HCT116 (cell line): ENCODE measurements at regions not wholly inside any gene's neighbourhood (a gene's known extent, or its start where the extent isn't known, plus 50 kb on each side); places are given as distances from the start of the nearest gene placed in this dataset.

Experiments used
- ATAC-seq: fragments of 200-7000 bp; cut with Tn5 transposase; 2 replicates; pipeline ENCODE4 v1.9.1; 2020; ENCODE audit warnings: mild to moderate bottlenecking, moderate library complexity
- BruUV-seq: library from RNA; stranded (reverse); fragments of 400-500 nt; replicated peaks from 2 replicates; lab custom pipeline; 2021; lab: Mats Ljungman, UMichigan
- CTCF ChIA-PET: fragments of 300-600 bp; sonication (Branson Sonifier 250); formaldehyde crosslinking; loops from one replicate; lab custom pipeline; 2021; ENCODE audit warnings: antibody characterized with exemption; lab: Charles Lee
- POLR2A ChIA-PET: fragments of 300-600, 350-600 bp; sonication (Branson Sonifier 250); formaldehyde crosslinking; loops from one replicate; lab custom pipeline; 2021; ENCODE audit warnings: antibody characterized with exemption; lab: Charles Lee
- RAD21 ChIA-PET, 2 experiments: fragments of 300-600 bp; sonication (Branson Sonifier 250); formaldehyde crosslinking; loops; one replicate each; lab custom pipeline; 2023; ENCODE audit warnings: low total read pairs in 2 of 2; ENCODE audit not compliant: uncharacterized antibody in 2 of 2, unreplicated experiment in 2 of 2, low non-redundant PET in 1 of 2; lab: Charles Lee
- DNase-seq: peaks from one replicate; pipeline ENCODE4 v3.0.0-alpha.2; 2010; ENCODE audit warnings: low read depth, low spot score
- H2AFZ ChIP-seq: fragments of 200-600 bp; shearing (Covaris generic), sonication (generic); 2 replicates; pipeline ENCODE4 v1.6.1; 2017; ENCODE audit warnings: low read depth, mixed run types, mixed read lengths, antibody characterized with exemption, low read length; ENCODE audit not compliant: poor library complexity, severe bottlenecking
- H3K27ac ChIP-seq: 2 replicates; pipeline ENCODE4 v1.5.1; 2012; ENCODE audit warnings: low read depth, low read length
- H3K27me3 ChIP-seq: fragments of 200-600 bp; sonication (generic); 2 replicates; pipeline ENCODE4 v1.6.1; 2016; ENCODE audit warnings: mixed run types, low read length, mixed read lengths; ENCODE audit not compliant: insufficient read depth
- H3K36me3 ChIP-seq, 2 experiments: fragments of 200-500 bp in 1 of 2; fragments of 200-600 bp in 1 of 2; sonication (Bioruptor generic) in 1 of 2; sonication (generic) in 1 of 2; 2 replicates each; pipeline versions ENCODE4 v1.5.1 to v1.6.1; 2014 to 2016; ENCODE audit warnings: low read length in 2 of 2, inconsistent platforms in 1 of 2, mixed read lengths in 1 of 2, mixed run types in 1 of 2; ENCODE audit not compliant: insufficient read depth in 2 of 2, control insufficient read depth in 1 of 2
- H3K4me1 ChIP-seq, 2 experiments: fragments of 200-600 bp in 1 of 2; sonication (generic) in 1 of 2; 2 replicates each; pipeline versions ENCODE4 v1.5.1 to v1.6.1; 2012 to 2017; ENCODE audit warnings: low read length in 2 of 2, inconsistent platforms in 1 of 2, mild to moderate bottlenecking in 1 of 2, mixed read lengths in 1 of 2, mixed run types in 1 of 2, moderate library complexity in 1 of 2; ENCODE audit not compliant: insufficient read depth in 2 of 2, control insufficient read depth in 1 of 2
- H3K4me2 ChIP-seq: fragments of 200-600 bp; sonication (generic); 2 replicates; pipeline ENCODE4 v1.6.1; 2017; ENCODE audit warnings: mixed run types, low read length, mixed read lengths
- H3K4me3 ChIP-seq, 2 experiments: fragments of 200-600 bp in 1 of 2; sonication (generic) in 1 of 2; replicated peaks in 1 of 2; 2 replicates each; pipeline ENCODE4 v1.5.1; 2011 to 2016; ENCODE audit warnings: low read length in 2 of 2, control low read depth in 1 of 2, low read depth in 1 of 2, mild to moderate bottlenecking in 1 of 2, mixed read lengths in 1 of 2, mixed run types in 1 of 2
- H3K79me2 ChIP-seq: fragments of 200-600 bp; sonication (generic); 2 replicates; pipeline ENCODE4 v1.6.1; 2017; ENCODE audit warnings: mild to moderate bottlenecking, mixed run types, low read length, moderate library complexity, mixed read lengths; ENCODE audit not compliant: insufficient read depth
- H3K9ac ChIP-seq: fragments of 200-600 bp; sonication (generic); 2 replicates; pipeline ENCODE4 v1.6.1; 2016; ENCODE audit warnings: low read length, mixed read lengths
- H3K9me2 ChIP-seq: fragments of 200-600 bp; sonication (generic), shearing (Covaris generic); 2 replicates; pipeline ENCODE4 v1.6.1; 2017; ENCODE audit warnings: mixed run types, mild to moderate bottlenecking, moderate library complexity; ENCODE audit not compliant: insufficient read depth
- H3K9me3 ChIP-seq, 2 experiments: fragments of 200-500 bp in 1 of 2; fragments of 200-600 bp in 1 of 2; sonication (Bioruptor generic) in 1 of 2; sonication (generic) in 1 of 2; 2 replicates each; pipeline ENCODE4 v1.6.1; 2014 to 2017; ENCODE audit warnings: low read length in 2 of 2, mixed read lengths in 2 of 2, inconsistent platforms in 1 of 2, low read depth in 1 of 2, mild to moderate bottlenecking in 1 of 2, mixed run types in 1 of 2, moderate library complexity in 1 of 2; ENCODE audit not compliant: control insufficient read depth in 1 of 2, insufficient read depth in 1 of 2
- H4K20me1 ChIP-seq: fragments of 200-600 bp; sonication (generic), shearing (Covaris generic); 2 replicates; pipeline ENCODE4 v1.6.1; 2017; ENCODE audit warnings: mixed run types, mild to moderate bottlenecking, moderate library complexity; ENCODE audit not compliant: insufficient read depth
- EGR1 ChIP-seq: IDR thresholded peaks from 2 replicates; pipeline ENCODE4 v1.6.1; 2012; ENCODE audit warnings: low read depth
- ELF1 ChIP-seq: IDR thresholded peaks from 2 replicates; pipeline ENCODE4 v1.6.1; 2012; ENCODE audit warnings: low read depth, borderline replicate concordance
- EZH2phosphoT487 ChIP-seq: fragments of 200-600 bp; IDR thresholded peaks from 2 replicates; pipeline ENCODE4 v1.6.1; 2018; ENCODE audit warnings: antibody characterized with exemption, borderline replicate concordance
- POLR2AphosphoS5 ChIP-seq: IDR thresholded peaks from 2 replicates; pipeline ENCODE4 v1.6.1; 2011; ENCODE audit warnings: mild to moderate bottlenecking, low read depth, low read length, moderate library complexity
- RAD21 ChIP-seq: IDR thresholded peaks from 2 replicates; pipeline ENCODE4 v1.6.1; 2012; ENCODE audit warnings: low read depth, mild to moderate bottlenecking
- SIN3A ChIP-seq: IDR thresholded peaks from 2 replicates; pipeline ENCODE4 v1.6.1; 2012; ENCODE audit warnings: low read depth
- SP1 ChIP-seq: IDR thresholded peaks from 2 replicates; pipeline ENCODE4 v1.6.1; 2012; ENCODE audit warnings: low read depth
- ZNF274 ChIP-seq: fragments of 200-500 bp; sonication (Bioruptor generic); IDR thresholded peaks from 2 replicates; pipeline ENCODE4 v1.6.1; 2014; ENCODE audit warnings: mild to moderate bottlenecking, low read depth, low read length, inconsistent platforms
- intact Hi-C: fragments of 100-400 bp; cut with micrococcal nuclease; formaldehyde crosslinking; loops from 2 replicates; pipeline ENCODE4 v1.10.0; 2022
- TF ChIP-seq, protein P1 (sequence below): IDR thresholded peaks from 2 replicates; pipeline ENCODE4 v1.6.1; 2012
- TF ChIP-seq, protein P2 (sequence below): IDR thresholded peaks from 2 replicates; pipeline ENCODE4 v1.6.1; 2012
- TF ChIP-seq, protein P3 (sequence below): IDR thresholded peaks from 2 replicates; pipeline ENCODE4 v1.6.1; 2012; ENCODE audit warnings: low read depth
- TF ChIP-seq, protein P4 (sequence below): IDR thresholded peaks from 2 replicates; pipeline ENCODE4 v1.6.1; 2011; ENCODE audit warnings: mild to moderate bottlenecking, low read length, moderate library complexity; ENCODE audit not compliant: insufficient replicate concordance; ENCODE audit errors: extremely low read depth

DNA sequence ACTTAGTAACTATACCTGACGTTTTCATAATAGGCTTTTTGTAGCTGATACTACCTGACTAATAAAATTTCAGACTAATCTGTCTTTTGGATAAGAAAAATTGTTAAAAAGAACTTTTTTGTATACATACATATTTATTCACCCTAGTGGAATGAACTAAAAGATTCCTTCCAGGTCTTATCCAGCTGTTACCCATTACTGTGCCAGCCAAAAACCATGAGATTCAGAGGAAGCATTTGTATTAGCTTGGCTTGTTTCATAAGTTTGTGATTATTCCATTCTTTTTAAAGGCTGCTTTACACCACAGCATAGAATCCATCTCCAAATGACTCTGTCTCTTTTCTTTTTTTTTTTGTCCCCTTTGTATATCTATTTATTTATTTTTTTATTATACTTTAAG, 149.4 kb downstream of the FAT4 start (continued):
- TF ChIP-seq POLR2AphosphoS5 = no peak
- TF ChIP-seq RAD21 = no peak
- no peak for TF ChIP-seq ZNF274
- TF ChIP-seq, protein P1, sequence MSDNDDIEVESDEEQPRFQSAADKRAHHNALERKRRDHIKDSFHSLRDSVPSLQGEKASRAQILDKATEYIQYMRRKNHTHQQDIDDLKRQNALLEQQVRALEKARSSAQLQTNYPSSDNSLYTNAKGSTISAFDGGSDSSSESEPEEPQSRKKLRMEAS = no peak
- no peak for TF ChIP-seq EGR1
- TF ChIP-seq SP1 = no peak
- TF ChIP-seq, protein P2, sequence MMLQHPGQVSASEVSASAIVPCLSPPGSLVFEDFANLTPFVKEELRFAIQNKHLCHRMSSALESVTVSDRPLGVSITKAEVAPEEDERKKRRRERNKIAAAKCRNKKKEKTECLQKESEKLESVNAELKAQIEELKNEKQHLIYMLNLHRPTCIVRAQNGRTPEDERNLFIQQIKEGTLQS = no peak
- TF ChIP-seq SIN3A = no peak
- TF ChIP-seq ELF1 = no peak
- TF ChIP-seq EZH2phosphoT487 = no peak

DNA sequence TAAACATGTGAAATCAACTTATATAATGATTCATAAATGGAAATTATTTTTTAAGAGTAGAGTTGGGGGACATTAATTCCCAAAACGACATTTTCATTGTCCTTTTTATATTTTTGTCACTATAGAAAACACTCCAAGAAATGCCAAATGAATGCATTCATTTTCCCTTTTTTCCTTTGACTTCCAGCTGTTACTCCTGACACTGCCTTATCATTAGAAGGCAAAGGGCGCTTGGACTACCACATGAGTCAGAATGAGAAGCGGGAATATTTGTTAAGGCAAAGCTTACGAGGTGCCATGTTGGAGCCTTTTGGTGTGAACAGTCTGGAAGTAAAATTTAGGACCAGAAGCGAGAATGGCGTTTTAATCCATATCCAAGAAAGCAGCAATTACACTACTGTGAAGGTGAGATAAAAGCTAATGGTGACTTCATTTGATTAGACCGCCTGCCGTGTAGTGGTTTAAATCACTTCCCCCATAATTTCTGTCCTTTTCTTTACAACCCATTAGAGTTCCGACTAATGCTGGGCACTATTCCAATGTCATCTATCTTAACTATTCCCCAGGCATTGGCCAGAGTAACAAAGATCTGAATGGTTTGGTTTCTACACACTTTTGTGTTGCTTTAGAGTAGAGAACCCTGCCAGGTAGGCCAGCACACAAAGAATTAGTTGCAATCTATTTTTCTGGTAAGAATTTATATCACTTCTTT, 166.7 kb downstream of the FAT4 start:
- RAD21 ChIA-PET = no interaction called here
- DNase-seq = no peak
- Histone ChIP-seq H3K4me3 (no peak overlapping the region), H3K79me2 (no peaks in the 10 kb centered on the region), H3K27ac (no peak overlapping the region), H3K27me3 (no peaks in the 10 kb centered on the region), H4K20me1 (no peaks in the 10 kb centered on the region), H3K9me2 (no peaks in the 10 kb centered on the region), H3K9ac (no peak overlapping the region), H3K4me2 (no peak overlapping the region), H3K9me3 (no peaks in the 10 kb centered on the region), H3K4me1 (no peaks in the 10 kb centered on the region), H3K36me3 (no peaks in the 10 kb centered on the region), H2AFZ (no peak overlapping the region)
- ATAC-seq = no peak
- POLR2A ChIA-PET = no interaction called here
- TF ChIP-seq, protein P3, sequence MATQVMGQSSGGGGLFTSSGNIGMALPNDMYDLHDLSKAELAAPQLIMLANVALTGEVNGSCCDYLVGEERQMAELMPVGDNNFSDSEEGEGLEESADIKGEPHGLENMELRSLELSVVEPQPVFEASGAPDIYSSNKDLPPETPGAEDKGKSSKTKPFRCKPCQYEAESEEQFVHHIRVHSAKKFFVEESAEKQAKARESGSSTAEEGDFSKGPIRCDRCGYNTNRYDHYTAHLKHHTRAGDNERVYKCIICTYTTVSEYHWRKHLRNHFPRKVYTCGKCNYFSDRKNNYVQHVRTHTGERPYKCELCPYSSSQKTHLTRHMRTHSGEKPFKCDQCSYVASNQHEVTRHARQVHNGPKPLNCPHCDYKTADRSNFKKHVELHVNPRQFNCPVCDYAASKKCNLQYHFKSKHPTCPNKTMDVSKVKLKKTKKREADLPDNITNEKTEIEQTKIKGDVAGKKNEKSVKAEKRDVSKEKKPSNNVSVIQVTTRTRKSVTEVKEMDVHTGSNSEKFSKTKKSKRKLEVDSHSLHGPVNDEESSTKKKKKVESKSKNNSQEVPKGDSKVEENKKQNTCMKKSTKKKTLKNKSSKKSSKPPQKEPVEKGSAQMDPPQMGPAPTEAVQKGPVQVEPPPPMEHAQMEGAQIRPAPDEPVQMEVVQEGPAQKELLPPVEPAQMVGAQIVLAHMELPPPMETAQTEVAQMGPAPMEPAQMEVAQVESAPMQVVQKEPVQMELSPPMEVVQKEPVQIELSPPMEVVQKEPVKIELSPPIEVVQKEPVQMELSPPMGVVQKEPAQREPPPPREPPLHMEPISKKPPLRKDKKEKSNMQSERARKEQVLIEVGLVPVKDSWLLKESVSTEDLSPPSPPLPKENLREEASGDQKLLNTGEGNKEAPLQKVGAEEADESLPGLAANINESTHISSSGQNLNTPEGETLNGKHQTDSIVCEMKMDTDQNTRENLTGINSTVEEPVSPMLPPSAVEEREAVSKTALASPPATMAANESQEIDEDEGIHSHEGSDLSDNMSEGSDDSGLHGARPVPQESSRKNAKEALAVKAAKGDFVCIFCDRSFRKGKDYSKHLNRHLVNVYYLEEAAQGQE = no peak
- TF ChIP-seq, protein P4, sequence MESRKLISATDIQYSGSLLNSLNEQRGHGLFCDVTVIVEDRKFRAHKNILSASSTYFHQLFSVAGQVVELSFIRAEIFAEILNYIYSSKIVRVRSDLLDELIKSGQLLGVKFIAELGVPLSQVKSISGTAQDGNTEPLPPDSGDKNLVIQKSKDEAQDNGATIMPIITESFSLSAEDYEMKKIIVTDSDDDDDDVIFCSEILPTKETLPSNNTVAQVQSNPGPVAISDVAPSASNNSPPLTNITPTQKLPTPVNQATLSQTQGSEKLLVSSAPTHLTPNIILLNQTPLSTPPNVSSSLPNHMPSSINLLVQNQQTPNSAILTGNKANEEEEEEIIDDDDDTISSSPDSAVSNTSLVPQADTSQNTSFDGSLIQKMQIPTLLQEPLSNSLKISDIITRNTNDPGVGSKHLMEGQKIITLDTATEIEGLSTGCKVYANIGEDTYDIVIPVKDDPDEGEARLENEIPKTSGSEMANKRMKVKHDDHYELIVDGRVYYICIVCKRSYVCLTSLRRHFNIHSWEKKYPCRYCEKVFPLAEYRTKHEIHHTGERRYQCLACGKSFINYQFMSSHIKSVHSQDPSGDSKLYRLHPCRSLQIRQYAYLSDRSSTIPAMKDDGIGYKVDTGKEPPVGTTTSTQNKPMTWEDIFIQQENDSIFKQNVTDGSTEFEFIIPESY = no peak
- TF ChIP-seq, protein P1 = no peak
- CTCF ChIA-PET = no interaction called here
- intact Hi-C loops = no loop called here
- BruUV-seq = no TSS peak
